A549 (cell line): ENCODE measurements at regions not wholly inside any gene's neighbourhood (a gene's known extent, or its start where the extent isn't known, plus 50 kb on each side); places are given as distances from the start of the nearest gene placed in this dataset.

Experiments used
- ATAC-seq, 2 experiments: fragments of 200-7000 bp in 1 of 2; fragments of >200 bp in 1 of 2; cut with Nextera tagmentation in 1 of 2; cut with Tn5 transposase in 1 of 2; 3 replicates each; pipeline versions ENCODE4 v1.8.0 to v1.9.1; 2018 to 2020; ENCODE audit warnings: mild to moderate bottlenecking in 1 of 2, moderate library complexity in 1 of 2
- CTCF ChIA-PET: fragments of 300-600 bp; sonication (Branson Sonifier 250); formaldehyde crosslinking; extraction: SDS; loops from one replicate; lab custom pipeline; 2021; ENCODE audit warnings: antibody characterized with exemption, inconsistent platforms; lab: Yijun Ruan, JAX
- POLR2A ChIA-PET: fragments of 350-600 bp; formaldehyde crosslinking; extraction: SDS; loops from one replicate; lab custom pipeline; 2021; ENCODE audit warnings: antibody characterized with exemption, inconsistent platforms; lab: Yijun Ruan, JAX
- DNase-seq, 2 experiments: peaks; one replicate each; pipeline versions ENCODE4 v3.0.0 to v3.0.0-alpha.2; 2011 to 2016; ENCODE audit warnings: low read depth in 1 of 2, low spot score in 1 of 2
- FAIRE-seq: peaks from 2 replicates; lab custom pipeline; 2011; peaks lifted over from hg19 to GRCh38; lab: Jason Lieb, UNC
- H3K27ac ChIP-seq, 2 experiments: fragments of >200 bp; sonication (Bioruptor Twin); formaldehyde crosslinking; 3 replicates each; pipeline ENCODE4 v1.5.1; 2016 to 2017
- H3K4me1 ChIP-seq: fragments of >200 bp; sonication (Bioruptor Twin); formaldehyde crosslinking; 3 replicates; pipeline ENCODE4 v1.6.1; 2016
- H3K4me2 ChIP-seq: fragments of >200 bp; sonication (Bioruptor Twin); formaldehyde crosslinking; 3 replicates; pipeline ENCODE4 v1.6.1; 2016
- H3K4me3 ChIP-seq: fragments of >200 bp; sonication (Bioruptor Twin); formaldehyde crosslinking; 3 replicates; pipeline ENCODE4 v1.5.1; 2016
- H3K9me3 ChIP-seq: fragments of >200 bp; sonication (Bioruptor Twin); formaldehyde crosslinking; 3 replicates; pipeline ENCODE4 v1.6.1; 2016
- CHD2 ChIP-seq: fragments of 150-350 bp; IDR thresholded peaks from 2 replicates; pipeline ENCODE4 v1.6.1; 2014; ENCODE audit warnings: low read length; ENCODE audit not compliant: partially characterized antibody
- EHF ChIP-seq: fragments of 250-450 bp; sonication (Bioruptor Pico); IDR thresholded peaks from 2 replicates; pipeline ENCODE4 v1.5.0; 2020; ENCODE audit warnings: mild to moderate bottlenecking
- EHMT2 ChIP-seq: fragments of 200-600 bp; sonication (generic); IDR thresholded peaks from 2 replicates; pipeline ENCODE4 v1.6.1; 2016; ENCODE audit warnings: antibody characterized with exemption, low read depth, mild to moderate bottlenecking, moderate library complexity
- EP300 ChIP-seq, 2 experiments: fragments of >200 bp; sonication (Bioruptor Twin); formaldehyde crosslinking; IDR thresholded peaks; 2 replicates in 1 of 2; 3 replicates in 1 of 2; pipeline ENCODE4 v1.6.1; 2016 to 2017
- HDAC2 ChIP-seq: fragments of 200-600 bp; sonication (generic); IDR thresholded peaks from 2 replicates; pipeline ENCODE4 v1.6.1; 2016
- HOXB13 ChIP-seq: fragments of 250-450 bp; sonication (Bioruptor Pico); IDR thresholded peaks from 2 replicates; pipeline ENCODE4 v1.5.0; 2020; ENCODE audit warnings: low read depth, mild to moderate bottlenecking, moderate library complexity
- KDM1A ChIP-seq: fragments of 200-600 bp; sonication (generic); IDR thresholded peaks from 2 replicates; pipeline ENCODE4 v1.6.1; 2016; ENCODE audit warnings: low read depth, mild to moderate bottlenecking
- MAFK ChIP-seq: fragments of 450-650 bp; IDR thresholded peaks from 2 replicates; pipeline ENCODE4 v1.6.1; 2014; ENCODE audit not compliant: partially characterized antibody
- MAZ ChIP-seq: fragments of 150-350 bp; IDR thresholded peaks from 2 replicates; pipeline ENCODE4 v1.6.1; 2014; ENCODE audit warnings: antibody characterized with exemption, low read depth, low read length, borderline replicate concordance
- NPAS2 ChIP-seq: fragments of 250-450 bp; sonication (Bioruptor Pico); IDR thresholded peaks from 2 replicates; pipeline ENCODE4 v1.8.0; 2022; ENCODE audit warnings: mild to moderate bottlenecking, moderate library complexity, borderline replicate concordance
- NR3C1 ChIP-seq: fragments of >200 bp; sonication (Bioruptor Twin); formaldehyde crosslinking; IDR thresholded peaks from 3 replicates; pipeline ENCODE4 v1.6.1; 2017
- POLR2A ChIP-seq: IDR thresholded peaks from 2 replicates; pipeline ENCODE4 v1.6.1; 2012; ENCODE audit warnings: mild to moderate bottlenecking, low read length
- RAD21 ChIP-seq, 2 experiments: fragments of >200 bp in 1 of 2; sonication (Bioruptor Twin) in 1 of 2; formaldehyde crosslinking in 1 of 2; IDR thresholded peaks in 1 of 2; conservative IDR thresholded peaks in 1 of 2; 2 replicates in 1 of 2; 3 replicates in 1 of 2; pipeline ENCODE4 v1.6.1; 2012 to 2018; ENCODE audit warnings: inconsistent platforms in 1 of 2
- RARB ChIP-seq: fragments of 250-450 bp; sonication (Bioruptor Pico); IDR thresholded peaks from 2 replicates; pipeline ENCODE4 v1.8.0; 2021; ENCODE audit warnings: mild to moderate bottlenecking, moderate library complexity
- RCOR1 ChIP-seq: fragments of 150-350 bp; IDR thresholded peaks from 2 replicates; pipeline ENCODE4 v1.6.1; 2014; ENCODE audit warnings: antibody characterized with exemption, low read length, low read depth
- RFX5 ChIP-seq: fragments of 450-650 bp; IDR thresholded peaks from 2 replicates; pipeline ENCODE4 v1.7.1; 2014; ENCODE audit warnings: antibody characterized with exemption, mild to moderate bottlenecking, moderate library complexity
- SMC3 ChIP-seq: fragments of >200 bp; sonication (Bioruptor Twin); formaldehyde crosslinking; IDR thresholded peaks from 3 replicates; pipeline ENCODE4 v1.6.1; 2018; ENCODE audit warnings: inconsistent platforms
- TFCP2L1 ChIP-seq: fragments of 250-450 bp; sonication (Bioruptor Pico); IDR thresholded peaks from 2 replicates; pipeline ENCODE4 v1.5.0; 2021; ENCODE audit warnings: mild to moderate bottlenecking
- WGBS: methylation state at CpG from one replicate; pipeline ENCODE4 v1.1.6; 2017; ENCODE audit errors: missing lambda C conversion rate; 5-methylcytosine and 5-hydroxymethylcytosine counted together
- TF ChIP-seq, protein P1 (sequence below): fragments of 200-600 bp; sonication (generic); IDR thresholded peaks from 2 replicates; pipeline ENCODE4 v1.6.1; 2016; ENCODE audit warnings: antibody characterized with exemption, mild to moderate bottlenecking, moderate library complexity
- TF ChIP-seq, protein P2 (sequence below): fragments of 450-650 bp; IDR thresholded peaks from 2 replicates; pipeline ENCODE4 v1.6.1; 2014; ENCODE audit warnings: antibody characterized with exemption

DNA sequence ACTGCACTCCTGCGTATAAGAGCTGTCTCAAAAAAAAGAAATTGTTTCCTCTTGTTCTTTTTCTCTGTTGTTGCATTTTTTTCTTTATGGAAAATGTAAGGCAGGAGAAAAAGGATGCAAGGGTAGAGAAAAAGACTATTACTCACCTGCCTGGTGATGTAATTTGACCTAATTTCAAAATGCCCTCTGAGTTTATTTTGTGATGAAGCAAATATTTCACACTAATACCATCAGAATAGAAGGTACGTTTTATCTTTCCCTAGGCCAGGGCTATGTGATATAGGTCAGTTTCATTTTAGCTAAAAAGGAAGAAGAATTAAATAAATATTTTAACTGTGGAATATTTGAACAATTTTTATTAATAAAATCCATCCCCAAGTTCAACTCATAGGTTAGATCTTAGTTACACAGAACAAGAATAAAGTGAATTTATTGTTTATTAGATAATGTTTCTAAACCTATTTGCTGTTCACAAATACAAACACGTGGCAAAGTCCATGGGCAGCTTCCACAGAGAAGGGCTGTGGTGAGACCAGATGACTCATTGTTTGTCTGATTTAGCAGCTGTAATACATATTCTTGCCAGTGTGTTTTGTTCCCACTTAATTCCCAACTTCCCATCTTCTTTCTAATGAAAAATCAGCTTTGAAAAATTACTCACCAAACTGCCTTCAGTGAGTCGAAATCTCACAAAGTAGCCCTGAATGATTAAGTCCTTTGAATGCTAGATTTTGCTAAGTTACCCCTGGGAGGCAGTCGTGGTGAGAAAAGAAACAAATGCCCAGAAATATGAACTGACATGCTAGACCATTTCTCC lies 52.8 kb upstream of the CCDC112 start (continued):
- TF ChIP-seq, protein P1, sequence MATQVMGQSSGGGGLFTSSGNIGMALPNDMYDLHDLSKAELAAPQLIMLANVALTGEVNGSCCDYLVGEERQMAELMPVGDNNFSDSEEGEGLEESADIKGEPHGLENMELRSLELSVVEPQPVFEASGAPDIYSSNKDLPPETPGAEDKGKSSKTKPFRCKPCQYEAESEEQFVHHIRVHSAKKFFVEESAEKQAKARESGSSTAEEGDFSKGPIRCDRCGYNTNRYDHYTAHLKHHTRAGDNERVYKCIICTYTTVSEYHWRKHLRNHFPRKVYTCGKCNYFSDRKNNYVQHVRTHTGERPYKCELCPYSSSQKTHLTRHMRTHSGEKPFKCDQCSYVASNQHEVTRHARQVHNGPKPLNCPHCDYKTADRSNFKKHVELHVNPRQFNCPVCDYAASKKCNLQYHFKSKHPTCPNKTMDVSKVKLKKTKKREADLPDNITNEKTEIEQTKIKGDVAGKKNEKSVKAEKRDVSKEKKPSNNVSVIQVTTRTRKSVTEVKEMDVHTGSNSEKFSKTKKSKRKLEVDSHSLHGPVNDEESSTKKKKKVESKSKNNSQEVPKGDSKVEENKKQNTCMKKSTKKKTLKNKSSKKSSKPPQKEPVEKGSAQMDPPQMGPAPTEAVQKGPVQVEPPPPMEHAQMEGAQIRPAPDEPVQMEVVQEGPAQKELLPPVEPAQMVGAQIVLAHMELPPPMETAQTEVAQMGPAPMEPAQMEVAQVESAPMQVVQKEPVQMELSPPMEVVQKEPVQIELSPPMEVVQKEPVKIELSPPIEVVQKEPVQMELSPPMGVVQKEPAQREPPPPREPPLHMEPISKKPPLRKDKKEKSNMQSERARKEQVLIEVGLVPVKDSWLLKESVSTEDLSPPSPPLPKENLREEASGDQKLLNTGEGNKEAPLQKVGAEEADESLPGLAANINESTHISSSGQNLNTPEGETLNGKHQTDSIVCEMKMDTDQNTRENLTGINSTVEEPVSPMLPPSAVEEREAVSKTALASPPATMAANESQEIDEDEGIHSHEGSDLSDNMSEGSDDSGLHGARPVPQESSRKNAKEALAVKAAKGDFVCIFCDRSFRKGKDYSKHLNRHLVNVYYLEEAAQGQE = no peak
- TF ChIP-seq MAFK (no peak), NR3C1 (no peak), MAZ (no peak), EHF (CRISPR knock-in tag) (no peak), SMC3 (no peak), NPAS2 (CRISPR knock-in tag) (peak; percentile 61; the same call in 1 of the 2 replicates), POLR2A (no peak), EP300 (IDR thresholded peaks at IDR 0.05) (no peak; a peak in 1 of 5 replicates), RARB (CRISPR knock-in tag) (no peak), RAD21 (conservative IDR thresholded peaks at IDR 0.05 in 1 of 2, IDR thresholded peaks at IDR 0.05 in 1 of 2) (no peak), HOXB13 (CRISPR knock-in tag) (no peak), RCOR1 (no peak), TFCP2L1 (CRISPR knock-in tag) (no peak), CHD2 (no peak), EHMT2 (no peak), KDM1A (no peak), HDAC2 (no peak)
- TF ChIP-seq, protein P2, sequence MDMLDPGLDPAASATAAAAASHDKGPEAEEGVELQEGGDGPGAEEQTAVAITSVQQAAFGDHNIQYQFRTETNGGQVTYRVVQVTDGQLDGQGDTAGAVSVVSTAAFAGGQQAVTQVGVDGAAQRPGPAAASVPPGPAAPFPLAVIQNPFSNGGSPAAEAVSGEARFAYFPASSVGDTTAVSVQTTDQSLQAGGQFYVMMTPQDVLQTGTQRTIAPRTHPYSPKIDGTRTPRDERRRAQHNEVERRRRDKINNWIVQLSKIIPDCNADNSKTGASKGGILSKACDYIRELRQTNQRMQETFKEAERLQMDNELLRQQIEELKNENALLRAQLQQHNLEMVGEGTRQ = no peak

DNA sequence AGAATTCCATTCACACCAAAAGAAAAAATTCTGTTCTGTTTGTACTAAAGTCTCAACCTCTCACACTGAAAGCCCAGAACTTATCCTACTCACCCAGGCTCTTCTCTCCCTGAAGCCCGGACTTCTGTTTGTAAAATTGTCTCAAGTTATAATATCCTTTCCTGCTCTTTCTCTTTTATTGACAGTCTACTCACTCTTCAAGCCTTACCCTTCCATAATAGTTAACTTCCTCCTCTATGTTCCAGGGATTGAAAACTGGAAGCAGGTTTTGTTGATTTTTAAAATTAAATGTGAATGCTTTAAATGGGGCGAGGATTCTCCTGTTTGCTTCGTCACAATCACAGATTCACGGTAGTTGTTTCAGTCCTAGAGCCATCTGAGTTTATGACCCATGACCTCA lies 51.7 kb upstream of the CCDC112 start:
- WGBS = 68% methylated on average over 4 of the region's 4 CpGs
- CTCF ChIA-PET = interaction anchor here (1.7 to 1.9 kb wide), 2 partner anchors 10 to 29 kb away, joined by 4 to 7 read pairs; no protein-coding TSS in a partner anchor
- FAIRE-seq (no peak), ATAC-seq (no peak), DNase-seq (no peak)
- H3K27ac ChIP-seq = peak overlapping the region; percentile 55 to 75; a peak in 5 of 6 replicates
- POLR2A ChIA-PET = no interaction called here
- TF ChIP-seq RFX5 = no peak
- no peak for TF ChIP-seq RARB (CRISPR knock-in tag)
- TF ChIP-seq NPAS2 (CRISPR knock-in tag) = no peak
- H3K4me2 ChIP-seq = peak overlapping the region; percentile 66; the same call in 2 of the 3 replicates
- H3K9me3 ChIP-seq = 0 out of 3 replicates have a peak, but pooled peaks cover 7% of the 10 kb centered on the region
- no peak overlapping the region for H3K4me3 ChIP-seq
- peaks cover 52% of the 10 kb centered on the region for H3K4me1 ChIP-seq
